ENCODE measurements at regions not wholly inside any gene's neighbourhood (a gene's known extent, or its start where the extent isn't known, plus 50 kb on each side); places are given as distances from the start of the nearest gene placed in this dataset.

- peaks cover 0 to 8% (median 0%) of the 10 kb centered on the region in 3 donors for H3K9me3 ChIP-seq (ENCODE audit: control extremely low read depth in 1 of 3, control insufficient read depth in 2 of 3, insufficient read depth in 1 of 3, low read length in 2 of 3)
- 100% methylated on average over 1 of the region's 2 CpGs for WGBS (ENCODE audit: insufficient coverage)
- H3K27me3 ChIP-seq (replicated peaks in 1 of 4; ENCODE audit: control extremely low read depth in 1 of 4, control insufficient read depth in 3 of 4, insufficient read depth in 4 of 4, low read length in 3 of 4), result peaks cover 0 to 2% (median 0%) of the 10 kb centered on the region in 4 experiments
- ATAC-seq (ENCODE audit: low read depth) (no peak), DNase-seq (no peak)
- TF ChIP-seq, protein P1, sequence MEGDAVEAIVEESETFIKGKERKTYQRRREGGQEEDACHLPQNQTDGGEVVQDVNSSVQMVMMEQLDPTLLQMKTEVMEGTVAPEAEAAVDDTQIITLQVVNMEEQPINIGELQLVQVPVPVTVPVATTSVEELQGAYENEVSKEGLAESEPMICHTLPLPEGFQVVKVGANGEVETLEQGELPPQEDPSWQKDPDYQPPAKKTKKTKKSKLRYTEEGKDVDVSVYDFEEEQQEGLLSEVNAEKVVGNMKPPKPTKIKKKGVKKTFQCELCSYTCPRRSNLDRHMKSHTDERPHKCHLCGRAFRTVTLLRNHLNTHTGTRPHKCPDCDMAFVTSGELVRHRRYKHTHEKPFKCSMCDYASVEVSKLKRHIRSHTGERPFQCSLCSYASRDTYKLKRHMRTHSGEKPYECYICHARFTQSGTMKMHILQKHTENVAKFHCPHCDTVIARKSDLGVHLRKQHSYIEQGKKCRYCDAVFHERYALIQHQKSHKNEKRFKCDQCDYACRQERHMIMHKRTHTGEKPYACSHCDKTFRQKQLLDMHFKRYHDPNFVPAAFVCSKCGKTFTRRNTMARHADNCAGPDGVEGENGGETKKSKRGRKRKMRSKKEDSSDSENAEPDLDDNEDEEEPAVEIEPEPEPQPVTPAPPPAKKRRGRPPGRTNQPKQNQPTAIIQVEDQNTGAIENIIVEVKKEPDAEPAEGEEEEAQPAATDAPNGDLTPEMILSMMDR (IDR thresholded peaks at IDR 0.05), result no peak
- no peak for TF ChIP-seq EZH2 (IDR thresholded peaks at IDR 0.05; ENCODE audit: borderline replicate concordance, insufficient read depth, low read depth, low read length, poor library complexity, severe bottlenecking)
- no peak overlapping the region for H3K4me3 ChIP-seq (ENCODE audit: control extremely low read depth in 1 of 5, extremely low read depth in 1 of 5, insufficient read depth in 1 of 5, low read depth in 2 of 5, low read length in 4 of 5)
- no peak overlapping the region for H3K27ac ChIP-seq (ENCODE audit: low read length in 2 of 2)
- H3K79me2 ChIP-seq (ENCODE audit: control insufficient read depth, insufficient read depth, low read length), result no peaks in the 10 kb centered on the region
- Mint-ChIP-seq H3K4me3 (no peak overlapping the region), H3K9me3 (ENCODE audit: insufficient read depth) (peaks cover 2% of the 10 kb centered on the region), H3K4me1 (no peaks in the 10 kb centered on the region), H3K27ac (no peak overlapping the region), H3K27me3 (no peaks in the 10 kb centered on the region)
- no peak overlapping the region for H3K9ac ChIP-seq (ENCODE audit: low read length)
- H3K4me2 ChIP-seq (replicated peaks; ENCODE audit: low read depth, low read length, poor library complexity, severe bottlenecking), result no peak overlapping the region
- ChIA-PET CTCF (no interaction called here), POLR2A (no interaction called here)
- H2AFZ ChIP-seq (ENCODE audit: insufficient read depth, low read depth, low read length, poor library complexity, severe bottlenecking), result no peak overlapping the region
- intact Hi-C loops (cut with micrococcal nuclease), result no loop called here
- H3K4me1 ChIP-seq (ENCODE audit: control insufficient read depth in 2 of 2, insufficient read depth in 2 of 2, low read length in 2 of 2), result no peaks in the 10 kb centered on the region
- H4K20me1 ChIP-seq (ENCODE audit: control insufficient read depth, insufficient read depth, low read length, poor library complexity, severe bottlenecking), result no peaks in the 10 kb centered on the region
- H3K36me3 ChIP-seq (replicated peaks in 1 of 2; ENCODE audit: control extremely low read depth in 1 of 2, control insufficient read depth in 1 of 2, extremely low read depth in 1 of 2, insufficient read depth in 2 of 2, low read length in 1 of 2), result no peaks in the 10 kb centered on the region
These were observed 140.7 kb upstream of the MCHR2 start for GRCh38 chr6:100134703-100135102.

- no peak overlapping the region for H3K27ac ChIP-seq (ENCODE audit: low read length in 2 of 2)
- H3K9ac ChIP-seq (ENCODE audit: low read length), result no peak overlapping the region
- Mint-ChIP-seq H3K4me1 (no peaks in the 10 kb centered on the region), H3K9me3 (ENCODE audit: insufficient read depth) (peaks cover 2% of the 10 kb centered on the region), H3K27me3 (no peaks in the 10 kb centered on the region), H3K4me3 (no peak overlapping the region), H3K27ac (no peak overlapping the region)
- CTCF ChIA-PET, result no interaction called here
- peaks cover 0 to 2% (median 0%) of the 10 kb centered on the region in 4 experiments for H3K27me3 ChIP-seq (replicated peaks in 1 of 4; ENCODE audit: control extremely low read depth in 1 of 4, control insufficient read depth in 3 of 4, insufficient read depth in 4 of 4, low read length in 3 of 4)
- ATAC-seq (ENCODE audit: low read depth) (no peak), DNase-seq (no peak)
- no peak for TF ChIP-seq EZH2 (IDR thresholded peaks at IDR 0.05; ENCODE audit: borderline replicate concordance, insufficient read depth, low read depth, low read length, poor library complexity, severe bottlenecking)
- TF ChIP-seq, protein P1 (IDR thresholded peaks at IDR 0.05), result no peak
- intact Hi-C loops (cut with micrococcal nuclease), result no loop called here
- no peak overlapping the region for H2AFZ ChIP-seq (ENCODE audit: insufficient read depth, low read depth, low read length, poor library complexity, severe bottlenecking)
- no peak overlapping the region for H3K4me2 ChIP-seq (replicated peaks; ENCODE audit: low read depth, low read length, poor library complexity, severe bottlenecking)
- WGBS (ENCODE audit: insufficient coverage), result no CpG with 5 or more reads among the region's 2 CpGs
- H3K4me3 ChIP-seq (ENCODE audit: control extremely low read depth in 1 of 5, extremely low read depth in 1 of 5, insufficient read depth in 1 of 5, low read depth in 2 of 5, low read length in 4 of 5), result no peak overlapping the region
- no peaks in the 10 kb centered on the region for H4K20me1 ChIP-seq (ENCODE audit: control insufficient read depth, insufficient read depth, low read length, poor library complexity, severe bottlenecking)
- peaks cover 0 to 8% (median 0%) of the 10 kb centered on the region in 3 donors for H3K9me3 ChIP-seq (ENCODE audit: control extremely low read depth in 1 of 3, control insufficient read depth in 2 of 3, insufficient read depth in 1 of 3, low read length in 2 of 3)
- no peaks in the 10 kb centered on the region for H3K4me1 ChIP-seq (ENCODE audit: control insufficient read depth in 2 of 2, insufficient read depth in 2 of 2, low read length in 2 of 2)
- POLR2A ChIA-PET, result no interaction called here
- no peaks in the 10 kb centered on the region for H3K36me3 ChIP-seq (replicated peaks in 1 of 2; ENCODE audit: control extremely low read depth in 1 of 2, control insufficient read depth in 1 of 2, extremely low read depth in 1 of 2, insufficient read depth in 2 of 2, low read length in 1 of 2)
- H3K79me2 ChIP-seq (ENCODE audit: control insufficient read depth, insufficient read depth, low read length), result no peaks in the 10 kb centered on the region
These were observed 140.3 kb upstream of the MCHR2 start for GRCh38 chr6:100134297-100134696.
